CD4-positive, alpha-beta T cell (primary cell): ENCODE measurements at regions not wholly inside any gene's neighbourhood (a gene's known extent, or its start where the extent isn't known, plus 50 kb on each side); places are given as distances from the start of the nearest gene placed in this dataset.

Source experiments
- ATAC-seq: fragments of 200-7000 bp; cut with Tn5 transposase; one replicate; pipeline ENCODE4 v1.10.0; 2022; ENCODE audit warnings: mild to moderate bottlenecking; ENCODE audit not compliant: poor library complexity
- CTCF ChIA-PET: fragments of 350-600 bp; sonication (Branson Sonifier 250); formaldehyde crosslinking; loops from one replicate; lab custom pipeline; 2021; ENCODE audit warnings: antibody characterized with exemption, inconsistent platforms; lab: Charles Lee
- POLR2A ChIA-PET: fragments of 350-600 bp; sonication (Branson Sonifier 250); formaldehyde crosslinking; loops from one replicate; lab custom pipeline; 2021; ENCODE audit warnings: antibody characterized with exemption, inconsistent platforms; lab: Charles Lee
- DNase-seq, 14 experiments: peaks; one replicate each; pipeline ENCODE4 v3.0.0-alpha.2; 2013 to 2020; ENCODE audit warnings: mixed read lengths in 2 of 14
- H3K27ac ChIP-seq, 2 donors: one replicate each; pipeline versions ENCODE4 v1.5.1 to v1.7.0; 2013; ENCODE audit warnings: low read length in 2 of 2, low read depth in 1 of 2, mild to moderate bottlenecking in 1 of 2
- H3K27me3 ChIP-seq, 2 experiments: 1 replicate in 1 of 2; 2 replicates in 1 of 2; pipeline versions ENCODE4 v1.6.1 to v1.7.0; 2013; ENCODE audit warnings: low read length in 2 of 2, control low read depth in 1 of 2, mild to moderate bottlenecking in 1 of 2, moderate library complexity in 1 of 2; ENCODE audit not compliant: insufficient read depth in 2 of 2, control insufficient read depth in 1 of 2
- H3K36me3 ChIP-seq: one replicate; pipeline ENCODE4 v1.6.1; 2013; ENCODE audit warnings: low read length, control low read depth; ENCODE audit not compliant: insufficient read depth
- H3K4me1 ChIP-seq: one replicate; pipeline ENCODE4 v1.6.1; 2013; ENCODE audit warnings: low read length, control low read depth; ENCODE audit not compliant: insufficient read depth
- H3K4me3 ChIP-seq: one replicate; pipeline ENCODE4 v1.5.1; 2013; ENCODE audit warnings: mild to moderate bottlenecking, low read length, moderate library complexity
- H3K9me3 ChIP-seq, 2 experiments: 1 replicate in 1 of 2; 2 replicates in 1 of 2; pipeline versions ENCODE4 v1.6.1 to v1.7.0; 2013; ENCODE audit warnings: low read length in 2 of 2, mild to moderate bottlenecking in 2 of 2, control low read depth in 1 of 2, moderate library complexity in 1 of 2; ENCODE audit not compliant: control insufficient read depth in 1 of 2, insufficient read depth in 1 of 2
- H3K27ac Mint-ChIP-seq: one replicate; pipeline ENCODE4 v1.8.0; 2020; ENCODE audit warnings: mixed read lengths
- H3K27me3 Mint-ChIP-seq: one replicate; pipeline ENCODE4 v1.8.0; 2021; ENCODE audit warnings: mixed read lengths
- H3K36me3 Mint-ChIP-seq: one replicate; pipeline ENCODE4 v1.8.0; 2021; ENCODE audit warnings: low read depth, mixed read lengths
- H3K4me1 Mint-ChIP-seq: one replicate; pipeline ENCODE4 v1.8.0; 2021; ENCODE audit warnings: low read depth, mixed read lengths
- H3K4me3 Mint-ChIP-seq: one replicate; pipeline ENCODE4 v1.8.0; 2020; ENCODE audit warnings: mild to moderate bottlenecking, mixed read lengths
- H3K9me3 Mint-ChIP-seq: one replicate; pipeline ENCODE4 v1.8.0; 2020; ENCODE audit warnings: mixed read lengths
- intact Hi-C, 2 experiments: fragments of 100-400 bp; cut with DNase I in 1 of 2; cut with micrococcal nuclease in 1 of 2; formaldehyde crosslinking; loops; one replicate each; pipeline versions ENCODE4 v1.15.1 to v1.9.0; 2023 to 2025; cut with DNase I, micrococcal nuclease
- TF ChIP-seq, protein P1 (sequence below): fragments of 200-600 bp; IDR thresholded peaks from one replicate; pipeline ENCODE4 v1.8.0; 2022; ENCODE audit warnings: antibody characterized with exemption, mild to moderate bottlenecking

DNA sequence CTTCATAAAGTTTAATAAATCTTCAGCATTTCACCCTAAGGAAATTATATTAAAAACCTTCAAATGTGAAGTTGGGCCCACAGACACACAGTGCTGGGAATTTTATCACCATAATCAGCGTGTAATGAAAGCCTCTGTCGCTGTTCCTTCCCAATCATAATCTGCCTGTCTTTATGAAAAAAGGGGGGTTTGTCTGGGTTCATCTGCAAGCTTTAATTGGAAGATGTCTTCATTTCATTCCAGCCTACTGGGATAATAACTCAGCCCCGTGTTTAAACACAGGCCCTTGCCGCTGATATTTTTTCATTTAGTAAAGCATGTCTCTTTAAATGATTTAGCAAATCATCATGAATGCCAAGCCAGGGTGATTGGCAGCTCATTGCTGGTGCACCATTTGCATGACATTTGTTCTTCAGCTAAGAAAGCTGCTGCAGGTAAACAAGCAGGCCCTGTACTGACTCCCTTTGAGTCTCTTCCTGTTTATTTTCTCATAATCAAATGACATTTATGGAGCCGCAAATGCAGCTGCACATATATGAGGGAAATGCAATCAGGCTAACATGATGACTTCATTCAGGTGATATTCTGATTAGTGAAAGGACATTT lies 362.9 kb upstream of the TLE4 start:
- H3K27ac ChIP-seq, result no peak overlapping the region
- H3K9me3 Mint-ChIP-seq, result no peaks in the 10 kb centered on the region
- no peaks in the 10 kb centered on the region for H3K27me3 ChIP-seq
- H3K36me3 Mint-ChIP-seq, result no peaks in the 10 kb centered on the region
- H3K36me3 ChIP-seq, result no peaks in the 10 kb centered on the region
- no peaks in the 10 kb centered on the region for H3K9me3 ChIP-seq
- H3K4me3 Mint-ChIP-seq, result no peak overlapping the region
- no peak overlapping the region for H3K4me3 ChIP-seq
- ATAC-seq (no peak), DNase-seq (no peak)
- ChIA-PET CTCF (no interaction called here), POLR2A (no interaction called here)
- TF ChIP-seq, protein P1, sequence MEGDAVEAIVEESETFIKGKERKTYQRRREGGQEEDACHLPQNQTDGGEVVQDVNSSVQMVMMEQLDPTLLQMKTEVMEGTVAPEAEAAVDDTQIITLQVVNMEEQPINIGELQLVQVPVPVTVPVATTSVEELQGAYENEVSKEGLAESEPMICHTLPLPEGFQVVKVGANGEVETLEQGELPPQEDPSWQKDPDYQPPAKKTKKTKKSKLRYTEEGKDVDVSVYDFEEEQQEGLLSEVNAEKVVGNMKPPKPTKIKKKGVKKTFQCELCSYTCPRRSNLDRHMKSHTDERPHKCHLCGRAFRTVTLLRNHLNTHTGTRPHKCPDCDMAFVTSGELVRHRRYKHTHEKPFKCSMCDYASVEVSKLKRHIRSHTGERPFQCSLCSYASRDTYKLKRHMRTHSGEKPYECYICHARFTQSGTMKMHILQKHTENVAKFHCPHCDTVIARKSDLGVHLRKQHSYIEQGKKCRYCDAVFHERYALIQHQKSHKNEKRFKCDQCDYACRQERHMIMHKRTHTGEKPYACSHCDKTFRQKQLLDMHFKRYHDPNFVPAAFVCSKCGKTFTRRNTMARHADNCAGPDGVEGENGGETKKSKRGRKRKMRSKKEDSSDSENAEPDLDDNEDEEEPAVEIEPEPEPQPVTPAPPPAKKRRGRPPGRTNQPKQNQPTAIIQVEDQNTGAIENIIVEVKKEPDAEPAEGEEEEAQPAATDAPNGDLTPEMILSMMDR, result no peak
- H3K27ac Mint-ChIP-seq, result no peak overlapping the region
- intact Hi-C loops, result no loop called here
- peaks cover 4% of the 10 kb centered on the region for H3K27me3 Mint-ChIP-seq
- H3K4me1 Mint-ChIP-seq, result no peaks in the 10 kb centered on the region
- H3K4me1 ChIP-seq, result no peaks in the 10 kb centered on the region

- no peaks in the 10 kb centered on the region for H3K36me3 ChIP-seq
- TF ChIP-seq, protein P1, result no peak
- intact Hi-C loops, result no loop called here
- CTCF ChIA-PET, result no interaction called here
- no peak overlapping the region for H3K4me3 ChIP-seq
- no peaks in the 10 kb centered on the region for H3K27me3 ChIP-seq
- no peak for ATAC-seq
- Mint-ChIP-seq H3K27me3 (peaks cover 4% of the 10 kb centered on the region), H3K4me1 (no peaks in the 10 kb centered on the region), H3K36me3 (no peaks in the 10 kb centered on the region), H3K27ac (no peak overlapping the region), H3K4me3 (no peak overlapping the region), H3K9me3 (no peaks in the 10 kb centered on the region)
- no peak overlapping the region for H3K27ac ChIP-seq
- H3K9me3 ChIP-seq, result no peaks in the 10 kb centered on the region
- no peaks in the 10 kb centered on the region for H3K4me1 ChIP-seq
- POLR2A ChIA-PET, result no interaction called here
- DNase-seq, result no peak
Measured at GRCh38 chr9:79210541-79211243, 361.1 kb upstream of the TLE4 start.

DNA sequence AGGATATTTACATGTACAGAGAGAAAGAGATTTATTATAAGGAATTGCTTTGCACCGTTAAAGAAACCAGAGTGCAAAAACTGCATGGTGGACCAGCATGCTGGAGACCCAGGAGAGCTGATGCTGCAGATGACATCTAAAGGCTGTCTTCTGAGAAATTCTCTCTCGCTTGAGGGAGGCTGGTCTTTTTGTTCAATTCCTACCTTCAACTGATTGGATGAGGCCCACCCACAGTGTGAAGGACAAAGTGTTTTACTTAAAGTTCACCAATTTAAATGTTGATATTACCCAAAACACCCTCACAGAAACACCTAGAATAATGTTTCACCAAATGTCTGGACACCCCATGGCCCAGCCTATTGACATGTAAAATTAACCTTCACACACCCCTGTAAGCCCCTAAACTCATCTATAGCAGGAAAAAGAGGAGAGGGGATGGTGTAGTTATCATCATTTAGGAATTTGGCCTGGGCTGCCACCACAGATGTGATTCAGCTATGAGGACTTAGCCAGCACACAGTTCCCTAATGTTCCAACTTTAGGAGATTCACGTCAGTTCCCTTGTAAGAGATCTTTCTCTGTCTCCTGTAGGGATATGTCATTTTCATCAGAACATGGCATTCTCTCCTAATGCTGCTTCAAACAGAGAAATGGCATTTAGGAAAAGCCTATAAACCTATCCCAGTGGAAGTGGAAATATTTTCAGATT lies 358.2 kb upstream of the TLE4 start:
- Histone ChIP-seq H3K27ac (no peak overlapping the region), H3K9me3 (no peaks in the 10 kb centered on the region), H3K4me1 (no peaks in the 10 kb centered on the region), H3K36me3 (no peaks in the 10 kb centered on the region), H3K27me3 (no peaks in the 10 kb centered on the region), H3K4me3 (no peak overlapping the region)
- H3K36me3 Mint-ChIP-seq, result no peaks in the 10 kb centered on the region
- no peak for ATAC-seq
- ChIA-PET POLR2A (no interaction called here), CTCF (no interaction called here)
- no peak overlapping the region for H3K27ac Mint-ChIP-seq
- intact Hi-C loops, result no loop called here
- H3K27me3 Mint-ChIP-seq, result peaks cover 4% of the 10 kb centered on the region
- no peaks in the 10 kb centered on the region for H3K9me3 Mint-ChIP-seq
- TF ChIP-seq, protein P1, result no peak
- no peak for DNase-seq
- no peaks in the 10 kb centered on the region for H3K4me1 Mint-ChIP-seq
- no peak overlapping the region for H3K4me3 Mint-ChIP-seq
